ENCODE measurements at regions not wholly inside any gene's neighbourhood (a gene's known extent, or its start where the extent isn't known, plus 50 kb on each side); places are given as distances from the start of the nearest gene placed in this dataset.
A peak's percentile ranks its signal among the peaks of the same experiment; 100 is the strongest.

DNA sequence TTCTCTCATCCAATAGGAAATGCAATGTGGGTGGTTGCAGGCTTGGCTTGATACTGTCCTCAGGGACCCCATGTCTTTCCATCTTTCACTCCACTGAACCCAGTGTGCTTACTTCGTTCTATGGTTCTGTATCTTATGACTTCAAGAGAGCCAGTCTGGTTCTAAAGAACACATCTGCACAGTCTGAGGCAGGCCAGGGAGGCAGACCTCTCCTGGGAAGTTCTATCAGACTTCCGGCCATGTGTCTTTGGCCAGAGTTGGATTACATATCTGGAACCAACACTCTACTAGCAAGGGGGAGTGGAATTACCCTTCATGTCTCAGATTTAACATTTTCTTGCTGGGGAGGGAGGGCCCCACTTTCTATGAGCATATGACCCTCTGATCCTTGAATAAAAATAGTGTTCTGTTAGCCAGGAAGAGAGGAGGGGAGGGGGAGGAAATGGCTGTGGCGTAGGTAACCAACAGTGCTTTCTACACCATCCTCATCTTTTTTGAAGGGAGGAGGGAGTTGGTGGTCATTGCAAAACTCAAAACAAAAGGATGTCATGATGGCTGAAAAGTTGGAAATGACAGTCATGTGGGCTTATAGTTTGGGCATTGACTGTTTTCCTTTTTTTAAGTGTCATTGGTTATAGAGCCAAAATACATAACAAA lies 370.2 kb downstream of the GATA3 start:
- no peaks in the 10 kb centered on the region for H3K27me3 ChIP-seq
- no peaks in the 10 kb centered on the region for H3K9me3 ChIP-seq
- peaks cover 19% of the 10 kb centered on the region for H3K4me1 ChIP-seq
- no peak for TF ChIP-seq Cebpa-rat (IDR thresholded peaks at IDR 0.05)
- H4K20me1 ChIP-seq, result no peaks in the 10 kb centered on the region
- no peak overlapping the region for H3K4me3 ChIP-seq
- H3K36me3 ChIP-seq, result no peaks in the 10 kb centered on the region
- peak overlapping the region; percentile 75 for H3K4me2 ChIP-seq
- no peak overlapping the region for H3K9ac ChIP-seq
- peak overlapping the region; percentile 35; the same call in 1 of the 2 replicates for H3K27ac ChIP-seq

DNA sequence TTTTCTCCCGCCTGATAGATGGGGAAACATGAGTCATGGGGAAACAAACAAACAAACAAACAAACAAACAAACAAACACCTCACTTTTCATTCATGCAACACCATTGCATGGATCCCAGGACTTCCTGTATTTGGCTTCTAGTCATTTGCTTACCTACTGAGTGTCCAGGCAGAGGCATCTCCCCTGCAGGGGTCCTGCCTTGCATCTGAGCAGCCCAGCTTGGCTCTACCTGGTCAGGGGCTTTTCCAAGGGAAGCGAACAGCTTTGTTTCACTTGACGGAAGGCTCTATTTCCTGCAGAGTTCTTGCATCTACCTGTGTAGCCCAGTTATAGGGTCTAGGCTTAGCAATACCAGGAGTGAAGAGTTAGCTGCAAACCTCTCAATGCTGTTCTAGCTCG lies 374.2 kb downstream of the GATA3 start:
- no peak for TF ChIP-seq Cebpa-rat (IDR thresholded peaks at IDR 0.05)
- H3K27ac ChIP-seq, result no peak overlapping the region

GRCh38 chr10:8430321-8430720 lies 375.8 kb downstream of the GATA3 start:
- Histone ChIP-seq H3K36me3 (no peaks in the 10 kb centered on the region), H3K4me1 (peaks cover 7% of the 10 kb centered on the region)

More for the DNA sequence above, 374.2 kb downstream of the GATA3 start:
- H4K20me1 ChIP-seq, result no peaks in the 10 kb centered on the region
- no peak overlapping the region for H3K9ac ChIP-seq
- no peaks in the 10 kb centered on the region for H3K9me3 ChIP-seq
- no peaks in the 10 kb centered on the region for H3K36me3 ChIP-seq
- H3K4me2 ChIP-seq, result no peak overlapping the region
- H3K4me3 ChIP-seq, result no peak overlapping the region
- H3K27me3 ChIP-seq, result no peaks in the 10 kb centered on the region
- H3K4me1 ChIP-seq, result peaks cover 19% of the 10 kb centered on the region

DNA sequence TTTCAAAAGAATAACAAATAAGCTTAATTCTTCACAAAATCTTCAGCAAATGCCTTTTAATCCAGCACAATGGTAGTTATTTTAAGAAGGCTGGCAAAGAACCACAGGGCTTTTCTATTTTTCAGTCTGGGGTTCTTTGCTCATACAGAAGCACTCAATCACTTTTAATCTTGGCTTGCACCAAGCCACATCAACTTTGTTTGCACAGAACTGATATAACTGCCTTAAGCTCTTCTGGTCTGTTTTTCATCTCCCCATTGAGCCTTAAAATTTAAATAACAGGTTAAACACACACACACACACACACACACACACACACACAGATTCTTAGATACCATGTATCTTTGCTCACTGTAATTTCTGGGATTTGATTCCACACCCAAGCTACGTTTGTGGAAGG lies 377.0 kb downstream of the GATA3 start:
- H3K4me2 ChIP-seq, result no peak overlapping the region
- no peaks in the 10 kb centered on the region for H3K27me3 ChIP-seq
- no peak overlapping the region for H3K9ac ChIP-seq
- no peaks in the 10 kb centered on the region for H4K20me1 ChIP-seq
- no peaks in the 10 kb centered on the region for H3K9me3 ChIP-seq
- H3K27ac ChIP-seq, result no peak overlapping the region
- no peak overlapping the region for H3K4me3 ChIP-seq
- H3K36me3 ChIP-seq, result no peaks in the 10 kb centered on the region
- no peak for TF ChIP-seq Cebpa-rat (IDR thresholded peaks at IDR 0.05)
- no peaks in the 10 kb centered on the region for H3K4me1 ChIP-seq

More at GRCh38 chr10:8430321-8430720, 375.8 kb downstream of the GATA3 start:
- TF ChIP-seq Cebpa-rat (IDR thresholded peaks at IDR 0.05), result no peak
- Histone ChIP-seq H4K20me1 (no peaks in the 10 kb centered on the region), H3K27me3 (no peaks in the 10 kb centered on the region), H3K27ac (no peak overlapping the region), H3K9ac (no peak overlapping the region), H3K9me3 (no peaks in the 10 kb centered on the region), H3K4me2 (no peak overlapping the region), H3K4me3 (no peak overlapping the region)

- TF ChIP-seq Cebpa-rat (IDR thresholded peaks at IDR 0.05), result no peak
- Histone ChIP-seq H3K27me3 (no peaks in the 10 kb centered on the region), H3K4me3 (no peak overlapping the region), H3K4me2 (no peak overlapping the region), H3K27ac (no peak overlapping the region), H3K4me1 (no peaks in the 10 kb centered on the region), H3K9me3 (no peaks in the 10 kb centered on the region), H3K36me3 (no peaks in the 10 kb centered on the region), H3K9ac (no peak overlapping the region), H4K20me1 (no peaks in the 10 kb centered on the region)
Measured at GRCh38 chr10:8435186-8436055, 380.9 kb downstream of the GATA3 start.

- no peak overlapping the region for H3K4me2 ChIP-seq
- no peak for TF ChIP-seq Cebpa-rat (IDR thresholded peaks at IDR 0.05)
- no peaks in the 10 kb centered on the region for H4K20me1 ChIP-seq
- no peaks in the 10 kb centered on the region for H3K9me3 ChIP-seq
- no peaks in the 10 kb centered on the region for H3K27me3 ChIP-seq
- no peak overlapping the region for H3K27ac ChIP-seq
- no peak overlapping the region for H3K9ac ChIP-seq
- H3K4me1 ChIP-seq, result no peaks in the 10 kb centered on the region
- H3K4me3 ChIP-seq, result no peak overlapping the region
- H3K36me3 ChIP-seq, result no peaks in the 10 kb centered on the region
Measured at GRCh38 chr10:8437896-8438295, 383.4 kb downstream of the GATA3 start.

GRCh38 chr10:8438603-8439002 lies 384.1 kb downstream of the GATA3 start:
- Histone ChIP-seq H3K9me3 (no peaks in the 10 kb centered on the region), H3K9ac (no peak overlapping the region), H3K36me3 (no peaks in the 10 kb centered on the region), H3K27me3 (no peaks in the 10 kb centered on the region), H4K20me1 (no peaks in the 10 kb centered on the region), H3K27ac (no peak overlapping the region), H3K4me1 (no peaks in the 10 kb centered on the region), H3K4me2 (no peak overlapping the region), H3K4me3 (no peak overlapping the region)
- no peak for TF ChIP-seq Cebpa-rat (IDR thresholded peaks at IDR 0.05)

GRCh38 chr10:8439040-8439439 lies 384.6 kb downstream of the GATA3 start:
- Histone ChIP-seq H3K9me3 (no peaks in the 10 kb centered on the region), H3K9ac (no peak overlapping the region), H3K27me3 (no peaks in the 10 kb centered on the region), H3K4me1 (no peaks in the 10 kb centered on the region), H3K4me3 (no peak overlapping the region), H3K36me3 (no peaks in the 10 kb centered on the region), H4K20me1 (no peaks in the 10 kb centered on the region), H3K27ac (no peak overlapping the region), H3K4me2 (no peak overlapping the region)
- TF ChIP-seq Cebpa-rat (IDR thresholded peaks at IDR 0.05), result no peak

DNA sequence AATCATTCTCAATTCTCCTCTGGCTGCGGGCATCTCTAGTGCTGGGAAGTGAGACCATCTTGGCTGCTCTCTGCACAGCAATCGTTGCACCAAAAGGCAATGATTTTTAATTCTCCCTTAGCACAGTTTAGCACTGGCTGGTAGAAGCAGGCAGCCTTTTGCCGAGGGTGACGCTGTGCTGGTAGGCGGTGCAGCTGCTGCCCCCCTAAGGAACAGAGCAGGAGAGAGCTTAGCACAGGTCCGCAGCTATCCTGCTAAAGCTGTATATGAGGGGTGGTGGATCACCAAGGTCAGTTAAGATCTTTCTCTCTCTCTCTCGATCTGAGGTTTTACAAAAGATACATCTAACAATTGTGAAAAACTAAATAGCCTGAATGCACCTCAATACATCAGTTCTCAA lies 390.1 kb downstream of the GATA3 start:
- Histone ChIP-seq H3K4me3 (no peak overlapping the region), H4K20me1 (no peaks in the 10 kb centered on the region), H3K9ac (no peak overlapping the region), H3K4me1 (peaks cover 10% of the 10 kb centered on the region), H3K9me3 (no peaks in the 10 kb centered on the region), H3K27me3 (no peaks in the 10 kb centered on the region), H3K27ac (no peak overlapping the region), H3K36me3 (no peaks in the 10 kb centered on the region), H3K4me2 (no peak overlapping the region)
- no peak for TF ChIP-seq Cebpa-rat (IDR thresholded peaks at IDR 0.05)

GRCh38 chr10:8445353-8445752 lies 390.9 kb downstream of the GATA3 start:
- no peaks in the 10 kb centered on the region for H4K20me1 ChIP-seq
- H3K27ac ChIP-seq, result no peak overlapping the region
- no peak overlapping the region for H3K9ac ChIP-seq
- H3K4me1 ChIP-seq, result peaks cover 10% of the 10 kb centered on the region
- no peak overlapping the region for H3K4me3 ChIP-seq
- no peaks in the 10 kb centered on the region for H3K36me3 ChIP-seq
- peak overlapping the region; percentile 42; the same call in 1 of the 2 replicates for H3K4me2 ChIP-seq
- no peak for TF ChIP-seq Cebpa-rat (IDR thresholded peaks at IDR 0.05)
- H3K27me3 ChIP-seq, result no peaks in the 10 kb centered on the region
- H3K9me3 ChIP-seq, result no peaks in the 10 kb centered on the region

All from BLaER1 (cell line).